ENCODE measurements at regions not wholly inside any gene's neighbourhood (a gene's known extent, or its start where the extent isn't known, plus 50 kb on each side); places are given as distances from the start of the nearest gene placed in this dataset.

- H3K27ac Mint-ChIP-seq = no peak overlapping the region
- Histone ChIP-seq H3K36me3 (ENCODE audit: control insufficient read depth, insufficient read depth, low read length) (no peaks in the 10 kb centered on the region), H3K27me3 (ENCODE audit: control insufficient read depth, insufficient read depth, low read length) (peaks cover 18% of the 10 kb centered on the region), H3K4me1 (ENCODE audit: control insufficient read depth, insufficient read depth, low read length) (peaks cover 9% of the 10 kb centered on the region), H3K4me3 (ENCODE audit: low read length) (no peak overlapping the region), H3K9me3 (ENCODE audit: control insufficient read depth, insufficient read depth, low read length) (no peaks in the 10 kb centered on the region), H3K27ac (ENCODE audit: low read length) (no peak overlapping the region)
- no peak for ATAC-seq
- TF ChIP-seq, protein P1, sequence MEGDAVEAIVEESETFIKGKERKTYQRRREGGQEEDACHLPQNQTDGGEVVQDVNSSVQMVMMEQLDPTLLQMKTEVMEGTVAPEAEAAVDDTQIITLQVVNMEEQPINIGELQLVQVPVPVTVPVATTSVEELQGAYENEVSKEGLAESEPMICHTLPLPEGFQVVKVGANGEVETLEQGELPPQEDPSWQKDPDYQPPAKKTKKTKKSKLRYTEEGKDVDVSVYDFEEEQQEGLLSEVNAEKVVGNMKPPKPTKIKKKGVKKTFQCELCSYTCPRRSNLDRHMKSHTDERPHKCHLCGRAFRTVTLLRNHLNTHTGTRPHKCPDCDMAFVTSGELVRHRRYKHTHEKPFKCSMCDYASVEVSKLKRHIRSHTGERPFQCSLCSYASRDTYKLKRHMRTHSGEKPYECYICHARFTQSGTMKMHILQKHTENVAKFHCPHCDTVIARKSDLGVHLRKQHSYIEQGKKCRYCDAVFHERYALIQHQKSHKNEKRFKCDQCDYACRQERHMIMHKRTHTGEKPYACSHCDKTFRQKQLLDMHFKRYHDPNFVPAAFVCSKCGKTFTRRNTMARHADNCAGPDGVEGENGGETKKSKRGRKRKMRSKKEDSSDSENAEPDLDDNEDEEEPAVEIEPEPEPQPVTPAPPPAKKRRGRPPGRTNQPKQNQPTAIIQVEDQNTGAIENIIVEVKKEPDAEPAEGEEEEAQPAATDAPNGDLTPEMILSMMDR (IDR thresholded peaks at IDR 0.05) = no peak
- H3K27me3 Mint-ChIP-seq (ENCODE audit: low read depth in 2 of 2) = peaks cover 42 to 61% of the 10 kb centered on the region in 2 donors
- WGBS (ENCODE audit: insufficient coverage) = 100% methylated on average over 2 of the region's 6 CpGs
- no peaks in the 10 kb centered on the region for H3K9me3 Mint-ChIP-seq
- H3K36me3 Mint-ChIP-seq = no peaks in the 10 kb centered on the region
- H3K4me1 Mint-ChIP-seq = peaks cover 6 to 12% of the 10 kb centered on the region in 2 donors
- intact Hi-C loops (cut with micrococcal nuclease) = loop anchor here (1.0 kb wide), 1 partner anchor 505 kb away; no protein-coding TSS in a partner anchor
- no peak for DNase-seq
- no peak overlapping the region for H3K4me3 Mint-ChIP-seq
Observed at GRCh38 chr7:22550514-22551030, 50.6 kb upstream of the STEAP1B start.

DNA sequence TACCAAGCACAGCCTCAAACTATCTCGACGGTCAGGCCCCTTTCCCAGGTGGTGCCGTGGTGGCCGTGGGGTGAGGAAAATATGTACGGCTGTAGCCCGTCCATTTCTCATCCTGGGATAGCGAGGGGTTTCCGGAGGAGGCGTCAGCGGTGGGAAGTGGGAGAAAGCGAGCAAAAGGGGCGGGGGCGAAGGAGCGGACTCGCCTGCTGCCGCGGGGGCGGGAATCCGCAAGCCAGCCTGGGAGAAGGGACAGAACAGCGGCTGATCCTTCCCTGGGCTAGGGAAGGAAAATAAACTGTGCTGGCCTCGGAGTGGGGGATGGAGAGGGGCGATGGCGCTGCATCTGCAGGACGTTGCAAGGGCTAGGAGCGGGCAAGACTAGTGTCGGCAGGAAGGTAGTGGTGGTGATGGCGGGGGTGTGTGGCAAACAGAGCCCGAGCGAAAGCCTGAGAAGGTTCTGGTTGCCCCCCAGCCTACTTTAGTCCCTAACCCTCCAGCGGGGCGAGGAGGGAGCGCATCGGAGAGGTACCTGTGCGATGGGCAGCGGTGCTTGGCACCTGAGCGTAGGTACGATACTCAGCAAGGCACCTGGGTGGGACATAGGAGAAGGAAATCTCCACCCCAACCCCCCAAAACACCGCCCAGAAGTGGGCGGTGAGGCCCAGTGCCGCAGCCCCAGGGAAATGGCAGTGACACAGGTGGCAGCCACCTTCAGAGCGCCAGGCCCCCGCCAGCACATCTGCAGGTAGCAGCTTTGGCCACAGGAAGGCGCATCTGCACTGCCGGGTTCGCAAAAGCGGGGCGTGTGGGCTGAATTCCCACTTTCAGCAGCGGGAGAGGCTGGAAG lies 49.9 kb upstream of the STEAP1B start:
- Mint-ChIP-seq H3K27me3 (ENCODE audit: low read depth in 2 of 2) (peaks cover 40 to 66% of the 10 kb centered on the region in 2 donors), H3K9me3 (no peaks in the 10 kb centered on the region), H3K4me3 (peak overlapping the region; percentile 35), H3K4me1 (peaks cover 6 to 12% of the 10 kb centered on the region in 2 donors), H3K27ac (no peak overlapping the region), H3K36me3 (no peaks in the 10 kb centered on the region)
- TF ChIP-seq, protein P1 (IDR thresholded peaks at IDR 0.05) = peak; percentile 42
- DNase-seq = peak in 1 of 2 donors; percentile 66
- 5% methylated on average over 48 of the region's 48 CpGs for WGBS (ENCODE audit: insufficient coverage)
- Histone ChIP-seq H3K4me3 (ENCODE audit: low read length) (no peak overlapping the region), H3K27ac (ENCODE audit: low read length) (no peak overlapping the region), H3K36me3 (ENCODE audit: control insufficient read depth, insufficient read depth, low read length) (no peaks in the 10 kb centered on the region), H3K4me1 (ENCODE audit: control insufficient read depth, insufficient read depth, low read length) (peaks cover 9% of the 10 kb centered on the region), H3K27me3 (ENCODE audit: control insufficient read depth, insufficient read depth, low read length) (peaks cover 18% of the 10 kb centered on the region), H3K9me3 (ENCODE audit: control insufficient read depth, insufficient read depth, low read length) (no peaks in the 10 kb centered on the region)
- intact Hi-C loops (cut with micrococcal nuclease) = loop anchor here (1.0 kb wide), 1 partner anchor 505 kb away; no protein-coding TSS in a partner anchor
- peak in 2 of 3 donors; percentile 41 to 65 for ATAC-seq
